Uterus (tissue), 3 donors: ENCODE measurements at regions not wholly inside any gene's neighbourhood (a gene's known extent, or its start where the extent isn't known, plus 50 kb on each side); places are given as distances from the start of the nearest gene placed in this dataset.

Experiments
- DNase-seq, 2 donors: peaks; one replicate each; pipeline ENCODE4 v3.0.0-alpha.2; 2019 to 2020
- H3K27ac ChIP-seq, 2 donors: fragments of 200-600 bp; sonication (generic); 1 replicate in 1 of 2; 2 replicates in 1 of 2; pipeline ENCODE4 v1.5.1; 2016 to 2018
- H3K27me3 ChIP-seq, 2 donors: fragments of 200-600 bp; sonication (generic); one replicate each; pipeline ENCODE4 v1.5.1; 2018 to 2019; ENCODE audit warnings: control low read depth in 1 of 2
- H3K36me3 ChIP-seq, 2 donors: fragments of 200-600 bp; sonication (generic); one replicate each; pipeline ENCODE4 v1.5.1; 2019; ENCODE audit warnings: control low read depth in 1 of 2
- H3K4me1 ChIP-seq, 2 donors: fragments of 200-600 bp; sonication (generic); one replicate each; pipeline ENCODE4 v1.5.1; 2018 to 2019; ENCODE audit warnings: control low read depth in 1 of 2
- H3K4me3 ChIP-seq, 2 donors: fragments of 200-600 bp; sonication (generic); 1 replicate in 1 of 2; 2 replicates in 1 of 2; pipeline ENCODE4 v1.5.1; 2018 to 2019; ENCODE audit warnings: mild to moderate bottlenecking in 1 of 2
- H3K9me3 ChIP-seq, 2 donors: fragments of 200-600 bp; sonication (generic); one replicate each; pipeline ENCODE4 v1.5.1; 2019; ENCODE audit warnings: control low read depth in 1 of 2
- POLR2A ChIP-seq, 2 donors: fragments of 450-650 bp; IDR thresholded peaks; one replicate each; pipeline ENCODE4 v1.6.1; 2016; ENCODE audit warnings: antibody characterized with exemption in 2 of 2, mild to moderate bottlenecking in 1 of 2, moderate library complexity in 1 of 2
- intact Hi-C: fragments of 100-400 bp; cut with DNase I; formaldehyde crosslinking; loops from one replicate; pipeline ENCODE4 v1.15.1; 2023; ENCODE audit warnings: low total_unique reads
- TF ChIP-seq, protein P1 (sequence below), 4 experiments: fragments of 200-600 bp in 2 of 4; fragments of 450-650 bp in 2 of 4; sonication (generic) in 2 of 4; IDR thresholded peaks; one replicate each; pipeline ENCODE4 v1.5.1; 2016 to 2019; ENCODE audit warnings: antibody characterized with exemption in 4 of 4, mild to moderate bottlenecking in 2 of 4, moderate library complexity in 1 of 4
- donor health status: DM: yes; HTN: yes; CAD: no.

DNA sequence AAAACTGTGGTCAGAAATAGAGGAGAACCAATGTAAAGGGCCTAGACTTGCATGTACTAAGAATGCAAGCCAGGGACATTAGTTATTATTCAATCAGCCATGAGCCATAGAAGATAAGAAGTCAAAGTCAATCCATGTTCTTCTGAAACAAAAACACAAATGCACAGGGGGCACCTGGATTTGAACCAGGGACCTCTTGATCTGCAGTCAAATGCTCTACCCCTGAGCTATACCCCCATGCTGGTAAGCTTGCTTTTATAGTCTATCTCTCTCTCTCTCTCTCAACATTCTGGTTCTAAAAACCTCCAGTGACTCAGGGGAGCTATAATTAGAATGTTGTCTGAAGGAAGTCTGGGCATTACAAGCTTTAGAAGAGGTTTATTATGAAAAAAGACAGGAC lies 85.6 kb upstream of the ACP3 start:
- Histone ChIP-seq H3K27ac (no peak overlapping the region), H3K4me1 (no peaks in the 10 kb centered on the region)

DNA sequence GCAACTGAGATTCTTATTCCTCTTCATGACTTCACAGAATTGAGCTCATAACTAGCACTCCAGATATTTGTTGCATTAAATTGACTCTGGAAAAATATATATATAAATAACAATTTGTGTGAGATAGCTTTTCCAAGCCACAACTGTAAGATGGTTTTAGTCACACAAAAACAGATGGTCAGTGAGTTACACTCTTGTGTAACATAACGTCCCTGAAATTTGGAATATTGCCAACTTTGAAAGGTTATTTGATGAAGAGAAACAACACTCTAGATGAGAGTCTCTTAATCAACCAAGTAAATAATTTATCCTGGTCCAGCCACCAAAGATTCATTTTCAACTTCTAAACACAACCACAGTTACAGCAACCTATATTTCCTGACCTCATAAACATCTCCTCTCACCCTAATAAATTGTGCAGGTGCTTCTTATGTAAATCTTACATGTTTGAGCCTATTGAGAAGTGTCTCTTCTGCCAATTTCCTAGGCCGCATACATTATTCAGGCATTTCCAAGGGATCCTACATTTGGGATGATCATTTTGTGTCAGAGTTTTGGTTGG lies 84.9 kb upstream of the ACP3 start:
- Histone ChIP-seq H3K27ac (no peak overlapping the region), H3K9me3 (no peaks in the 10 kb centered on the region), H3K36me3 (no peaks in the 10 kb centered on the region), H3K27me3 (no peaks in the 10 kb centered on the region), H3K4me3 (no peak overlapping the region), H3K4me1 (no peaks in the 10 kb centered on the region)
- intact Hi-C loops = no loop called here
- DNase-seq = no peak
- TF ChIP-seq, protein P1, sequence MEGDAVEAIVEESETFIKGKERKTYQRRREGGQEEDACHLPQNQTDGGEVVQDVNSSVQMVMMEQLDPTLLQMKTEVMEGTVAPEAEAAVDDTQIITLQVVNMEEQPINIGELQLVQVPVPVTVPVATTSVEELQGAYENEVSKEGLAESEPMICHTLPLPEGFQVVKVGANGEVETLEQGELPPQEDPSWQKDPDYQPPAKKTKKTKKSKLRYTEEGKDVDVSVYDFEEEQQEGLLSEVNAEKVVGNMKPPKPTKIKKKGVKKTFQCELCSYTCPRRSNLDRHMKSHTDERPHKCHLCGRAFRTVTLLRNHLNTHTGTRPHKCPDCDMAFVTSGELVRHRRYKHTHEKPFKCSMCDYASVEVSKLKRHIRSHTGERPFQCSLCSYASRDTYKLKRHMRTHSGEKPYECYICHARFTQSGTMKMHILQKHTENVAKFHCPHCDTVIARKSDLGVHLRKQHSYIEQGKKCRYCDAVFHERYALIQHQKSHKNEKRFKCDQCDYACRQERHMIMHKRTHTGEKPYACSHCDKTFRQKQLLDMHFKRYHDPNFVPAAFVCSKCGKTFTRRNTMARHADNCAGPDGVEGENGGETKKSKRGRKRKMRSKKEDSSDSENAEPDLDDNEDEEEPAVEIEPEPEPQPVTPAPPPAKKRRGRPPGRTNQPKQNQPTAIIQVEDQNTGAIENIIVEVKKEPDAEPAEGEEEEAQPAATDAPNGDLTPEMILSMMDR (IDR thresholded peaks at IDR 0.05) = no peak
- no peak for TF ChIP-seq POLR2A (IDR thresholded peaks at IDR 0.05)

More for the DNA sequence above, 85.6 kb upstream of the ACP3 start:
- no peak for DNase-seq
- intact Hi-C loops = no loop called here
- Histone ChIP-seq H3K4me3 (no peak overlapping the region), H3K36me3 (no peaks in the 10 kb centered on the region), H3K9me3 (no peaks in the 10 kb centered on the region), H3K27me3 (no peaks in the 10 kb centered on the region)
- no peak for TF ChIP-seq POLR2A (IDR thresholded peaks at IDR 0.05)
- TF ChIP-seq, protein P1 (IDR thresholded peaks at IDR 0.05) = no peak

DNA sequence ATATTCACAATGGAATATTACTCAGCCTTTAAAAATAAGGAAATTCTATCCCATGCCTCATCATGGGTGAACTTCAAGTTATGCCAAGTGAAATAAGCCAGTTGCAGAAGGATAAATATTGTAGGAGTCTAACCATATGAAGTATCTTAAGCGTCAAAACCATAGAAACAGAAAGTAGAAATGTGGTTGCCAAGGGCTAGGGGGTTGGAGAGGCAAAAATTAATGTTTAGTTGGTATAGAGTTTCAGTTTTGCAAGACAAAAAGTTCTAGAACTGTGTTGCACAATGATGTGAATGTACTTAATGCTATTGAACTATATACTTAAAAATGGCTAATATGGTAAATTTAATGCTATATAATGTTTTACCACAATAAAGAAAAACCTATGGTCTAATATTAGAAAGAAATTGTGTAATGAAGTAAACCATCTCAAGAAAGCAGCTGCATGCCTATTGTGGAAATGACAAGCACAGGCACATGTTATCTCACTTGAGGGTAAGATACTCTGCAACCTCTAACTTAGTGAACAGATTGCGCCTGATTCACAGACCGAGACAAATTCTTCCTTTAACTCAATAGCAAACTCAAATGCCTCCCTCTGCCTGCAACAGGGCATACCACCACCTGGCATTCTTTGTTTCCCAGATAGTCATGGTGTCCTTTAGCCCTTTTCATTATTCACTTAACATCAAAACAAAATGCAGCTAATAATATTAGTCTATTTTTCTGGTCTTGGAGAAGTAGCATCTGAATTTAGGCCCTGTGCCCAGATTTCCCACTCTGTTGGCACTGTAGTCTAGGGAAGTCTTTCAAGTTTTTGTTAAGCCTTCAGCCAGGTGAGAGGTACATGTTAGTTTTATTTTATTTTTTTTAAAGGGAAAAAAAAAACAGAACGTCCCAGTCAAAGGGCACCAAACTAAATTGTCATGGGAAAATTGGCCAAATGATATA lies 80.2 kb upstream of the ACP3 start:
- Histone ChIP-seq H3K27ac (no peak overlapping the region), H3K4me3 (no peak overlapping the region), H3K9me3 (no peaks in the 10 kb centered on the region), H3K27me3 (no peaks in the 10 kb centered on the region), H3K4me1 (no peaks in the 10 kb centered on the region), H3K36me3 (no peaks in the 10 kb centered on the region)
- no peak for TF ChIP-seq POLR2A (IDR thresholded peaks at IDR 0.05)
- TF ChIP-seq, protein P1 (IDR thresholded peaks at IDR 0.05) = no peak
- intact Hi-C loops = no loop called here
- DNase-seq = no peak

DNA sequence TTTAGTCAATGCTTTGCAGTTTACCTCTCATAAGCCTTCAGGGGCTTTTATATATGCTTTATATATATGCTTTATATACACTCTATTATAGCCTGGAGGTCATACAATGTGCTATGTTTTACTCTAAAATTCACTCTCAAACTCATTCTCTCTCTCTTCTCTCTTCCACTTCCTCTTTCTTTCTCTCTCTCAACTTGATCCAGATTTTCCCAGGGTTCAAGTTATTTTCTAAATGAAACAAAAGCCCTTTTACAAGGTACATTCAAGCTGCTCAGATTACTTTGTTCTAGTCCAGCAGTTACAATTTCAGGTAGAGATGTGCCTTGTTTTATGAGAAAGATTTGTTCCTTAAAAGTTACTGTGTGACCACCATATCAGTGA lies 79.6 kb upstream of the ACP3 start:
- intact Hi-C loops = no loop called here
- no peak for DNase-seq
- TF ChIP-seq POLR2A (IDR thresholded peaks at IDR 0.05) = no peak
- TF ChIP-seq, protein P1 (IDR thresholded peaks at IDR 0.05) = no peak

DNA sequence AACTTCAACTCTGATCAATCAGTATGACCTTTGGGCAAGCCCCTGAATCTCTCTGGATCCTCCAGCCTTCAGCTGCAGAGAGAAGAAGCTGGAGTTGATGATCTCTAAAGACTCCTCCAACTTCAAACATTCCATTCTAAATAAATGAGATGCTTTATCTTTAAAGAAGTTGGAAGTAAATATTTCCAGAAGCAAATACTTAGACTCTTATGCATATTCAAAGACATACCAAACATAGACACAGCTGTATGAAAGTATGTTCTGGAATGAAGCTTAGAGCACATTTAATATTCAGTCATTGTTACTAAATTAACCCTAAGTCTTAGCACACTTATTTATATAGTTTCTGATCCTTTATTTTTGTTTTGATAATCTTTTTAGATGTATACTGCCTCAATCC lies 77.6 kb upstream of the ACP3 start:
- Histone ChIP-seq H3K36me3 (no peaks in the 10 kb centered on the region), H3K4me1 (no peaks in the 10 kb centered on the region), H3K27ac (no peak overlapping the region), H3K4me3 (no peak overlapping the region), H3K9me3 (no peaks in the 10 kb centered on the region), H3K27me3 (no peaks in the 10 kb centered on the region)
- no peak for DNase-seq
- intact Hi-C loops = no loop called here
- TF ChIP-seq POLR2A (IDR thresholded peaks at IDR 0.05) = no peak
- TF ChIP-seq, protein P1 (IDR thresholded peaks at IDR 0.05) = no peak

More for the DNA sequence above, 79.6 kb upstream of the ACP3 start:
- Histone ChIP-seq H3K36me3 (no peaks in the 10 kb centered on the region), H3K27ac (no peak overlapping the region), H3K4me1 (no peaks in the 10 kb centered on the region), H3K27me3 (no peaks in the 10 kb centered on the region), H3K4me3 (no peak overlapping the region), H3K9me3 (no peaks in the 10 kb centered on the region)
